Nucleus accumbens (tissue), 56 donors: ENCODE measurements at regions not wholly inside any gene's neighbourhood (a gene's known extent, or its start where the extent isn't known, plus 50 kb on each side); places are given as distances from the start of the nearest gene placed in this dataset.

Experiments
- DNase-seq, 56 donors: peaks; one replicate each; lab custom pipeline; 2025; lab: John Stamatoyannopoulos, UW

GRCh38 chr1:203425663-203425975 is 50.0 kb upstream of the PRELP start:
- no peak for DNase-seq
